ENCODE measurements at regions not wholly inside any gene's neighbourhood (a gene's known extent, or its start where the extent isn't known, plus 50 kb on each side); places are given as distances from the start of the nearest gene placed in this dataset.

DNA sequence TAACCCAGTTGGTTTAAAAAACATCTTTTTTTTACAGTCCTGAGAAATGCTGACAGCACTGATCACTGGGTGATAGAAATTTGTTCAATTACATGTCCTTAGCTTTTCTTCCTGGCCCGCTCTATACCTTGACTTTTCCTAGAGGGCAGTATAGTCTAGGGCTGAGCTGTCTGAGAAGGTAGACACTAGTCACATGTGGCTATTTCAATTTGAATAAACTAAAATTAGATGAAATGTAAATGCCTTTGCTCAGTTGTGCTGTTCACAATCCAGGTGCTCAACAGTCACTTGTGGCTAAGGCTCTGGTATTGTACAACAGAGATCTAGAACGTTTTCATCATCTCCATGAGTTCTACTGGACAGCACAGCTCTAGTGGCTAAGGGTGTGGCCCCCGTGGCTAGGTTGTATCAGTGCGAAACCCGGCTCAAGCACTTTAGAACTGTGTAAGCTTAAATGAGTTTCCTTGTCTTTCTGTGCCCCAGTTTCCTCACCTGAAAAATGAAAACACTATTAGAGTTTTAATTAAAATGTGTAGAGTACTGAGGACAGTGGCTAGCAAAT is 111.6 kb upstream of the WDR17 start:
- TF ChIP-seq, protein P1, sequence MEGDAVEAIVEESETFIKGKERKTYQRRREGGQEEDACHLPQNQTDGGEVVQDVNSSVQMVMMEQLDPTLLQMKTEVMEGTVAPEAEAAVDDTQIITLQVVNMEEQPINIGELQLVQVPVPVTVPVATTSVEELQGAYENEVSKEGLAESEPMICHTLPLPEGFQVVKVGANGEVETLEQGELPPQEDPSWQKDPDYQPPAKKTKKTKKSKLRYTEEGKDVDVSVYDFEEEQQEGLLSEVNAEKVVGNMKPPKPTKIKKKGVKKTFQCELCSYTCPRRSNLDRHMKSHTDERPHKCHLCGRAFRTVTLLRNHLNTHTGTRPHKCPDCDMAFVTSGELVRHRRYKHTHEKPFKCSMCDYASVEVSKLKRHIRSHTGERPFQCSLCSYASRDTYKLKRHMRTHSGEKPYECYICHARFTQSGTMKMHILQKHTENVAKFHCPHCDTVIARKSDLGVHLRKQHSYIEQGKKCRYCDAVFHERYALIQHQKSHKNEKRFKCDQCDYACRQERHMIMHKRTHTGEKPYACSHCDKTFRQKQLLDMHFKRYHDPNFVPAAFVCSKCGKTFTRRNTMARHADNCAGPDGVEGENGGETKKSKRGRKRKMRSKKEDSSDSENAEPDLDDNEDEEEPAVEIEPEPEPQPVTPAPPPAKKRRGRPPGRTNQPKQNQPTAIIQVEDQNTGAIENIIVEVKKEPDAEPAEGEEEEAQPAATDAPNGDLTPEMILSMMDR (IDR thresholded peaks at IDR 0.05) = no peak
- TF ChIP-seq POLR2A (IDR thresholded peaks at IDR 0.05) = no peak
